CD4-positive, alpha-beta memory T cell (primary cell): ENCODE measurements at regions not wholly inside any gene's neighbourhood (a gene's known extent, or its start where the extent isn't known, plus 50 kb on each side); places are given as distances from the start of the nearest gene placed in this dataset.

Source experiments
- CTCF ChIA-PET: fragments of 350-600 bp; sonication (Branson Sonifier 250); formaldehyde crosslinking; loops from one replicate; lab custom pipeline; 2021; ENCODE audit warnings: inconsistent platforms; ENCODE audit not compliant: partially characterized antibody; lab: Charles Lee
- POLR2A ChIA-PET: fragments of 350-600 bp; sonication (Branson Sonifier 250); formaldehyde crosslinking; loops from one replicate; lab custom pipeline; 2021; ENCODE audit not compliant: partially characterized antibody; lab: Charles Lee
- DNase-seq, 5 donors: peaks; one replicate each; pipeline versions ENCODE4 v3.0.0 to v3.0.0-alpha.2; 2020 to 2022; ENCODE audit warnings: mixed read lengths in 1 of 5
- H3K27ac ChIP-seq: one replicate; pipeline ENCODE4 v1.7.0; 2013; ENCODE audit warnings: low read depth, low read length
- H3K27me3 ChIP-seq: 2 replicates; pipeline ENCODE4 v1.7.0; 2013; ENCODE audit warnings: mild to moderate bottlenecking, low read length, moderate library complexity; ENCODE audit not compliant: insufficient read depth
- H3K36me3 ChIP-seq: 2 replicates; pipeline ENCODE4 v1.7.0; 2013; ENCODE audit warnings: mild to moderate bottlenecking, low read length, moderate library complexity; ENCODE audit not compliant: insufficient read depth
- H3K4me1 ChIP-seq: 2 replicates; pipeline ENCODE4 v1.7.0; 2013; ENCODE audit warnings: mild to moderate bottlenecking, low read length, moderate library complexity; ENCODE audit not compliant: insufficient read depth
- H3K4me3 ChIP-seq, 2 donors: one replicate each; pipeline ENCODE4 v1.7.0; 2013; ENCODE audit warnings: low read length in 2 of 2, mild to moderate bottlenecking in 1 of 2
- H3K9me3 ChIP-seq, 2 donors: one replicate each; pipeline ENCODE4 v1.7.0; 2013; ENCODE audit warnings: low read length in 2 of 2, control low read depth in 1 of 2; ENCODE audit not compliant: control insufficient read depth in 1 of 2
- H3K27ac Mint-ChIP-seq, 7 donors: one replicate each; pipeline ENCODE4 v1.8.0; 2020 to 2021; ENCODE audit warnings: mixed read lengths in 7 of 7, mild to moderate bottlenecking in 6 of 7, inconsistent platforms in 3 of 7, moderate library complexity in 3 of 7
- H3K27me3 Mint-ChIP-seq, 2 donors: one replicate each; pipeline ENCODE4 v1.8.0; 2020 to 2021; ENCODE audit warnings: mixed read lengths in 2 of 2
- H3K36me3 Mint-ChIP-seq, 2 donors: one replicate each; pipeline ENCODE4 v1.8.0; 2020 to 2021; ENCODE audit warnings: mixed read lengths in 2 of 2, inconsistent platforms in 1 of 2, mild to moderate bottlenecking in 1 of 2
- H3K4me1 Mint-ChIP-seq, 4 donors: one replicate each; pipeline ENCODE4 v1.8.0; 2020 to 2021; ENCODE audit warnings: mixed read lengths in 4 of 4, mild to moderate bottlenecking in 1 of 4
- H3K4me3 Mint-ChIP-seq, 8 donors: one replicate each; pipeline ENCODE4 v1.8.0; 2020 to 2021; ENCODE audit warnings: mixed read lengths in 8 of 8, mild to moderate bottlenecking in 7 of 8, moderate library complexity in 6 of 8, inconsistent platforms in 3 of 8
- H3K9me3 Mint-ChIP-seq, 8 donors: one replicate each; pipeline ENCODE4 v1.8.0; 2020 to 2021; ENCODE audit warnings: mixed read lengths in 8 of 8, mild to moderate bottlenecking in 5 of 8, inconsistent platforms in 3 of 8, moderate library complexity in 1 of 8
- intact Hi-C: fragments of 100-400 bp; cut with micrococcal nuclease; formaldehyde crosslinking; loops from one replicate; pipeline ENCODE4 v1.15.1; 2023

GRCh38 chrY:19124609-19125008 lies 351.1 kb upstream of the HSFY2 start:
- Mint-ChIP-seq H3K4me3 (no peak overlapping the region), H3K27me3 (peaks cover 0 to 2% of the 10 kb centered on the region in 2 donors), H3K4me1 (no peaks in the 10 kb centered on the region), H3K9me3 (peaks cover 0 to 2% (median 0%) of the 10 kb centered on the region in 8 donors), H3K36me3 (no peaks in the 10 kb centered on the region), H3K27ac (no peak overlapping the region)
- Histone ChIP-seq H3K4me1 (no peaks in the 10 kb centered on the region), H3K4me3 (no peak overlapping the region), H3K27me3 (no peaks in the 10 kb centered on the region), H3K36me3 (no peaks in the 10 kb centered on the region), H3K9me3 (no peaks in the 10 kb centered on the region), H3K27ac (no peak overlapping the region)
- POLR2A ChIA-PET = no interaction called here
- intact Hi-C loops = no loop called here
- DNase-seq = no peak
- CTCF ChIA-PET = no interaction called here

- no peaks in the 10 kb centered on the region for H3K4me1 ChIP-seq
- Mint-ChIP-seq H3K9me3 (peaks cover 0 to 4% (median 0%) of the 10 kb centered on the region in 8 donors), H3K4me3 (no peak overlapping the region), H3K27ac (peak overlapping the region in 1 of 7 donors; percentile 35), H3K36me3 (no peaks in the 10 kb centered on the region), H3K27me3 (peaks cover 0 to 2% of the 10 kb centered on the region in 2 donors), H3K4me1 (no peaks in the 10 kb centered on the region)
- no peaks in the 10 kb centered on the region for H3K27me3 ChIP-seq
- H3K27ac ChIP-seq = no peak overlapping the region
- no peaks in the 10 kb centered on the region for H3K9me3 ChIP-seq
- H3K36me3 ChIP-seq = no peaks in the 10 kb centered on the region
- H3K4me3 ChIP-seq = no peak overlapping the region
- ChIA-PET POLR2A (no interaction called here), CTCF (no interaction called here)
- intact Hi-C loops = no loop called here
- DNase-seq = no peak
Measured at GRCh38 chrY:19122450-19122849, 348.9 kb upstream of the HSFY2 start.

GRCh38 chrY:19098349-19098748 lies 324.8 kb upstream of the HSFY2 start:
- CTCF ChIA-PET = no interaction called here
- H3K36me3 Mint-ChIP-seq = no peaks in the 10 kb centered on the region
- Histone ChIP-seq H3K27ac (no peak overlapping the region), H3K36me3 (no peaks in the 10 kb centered on the region), H3K4me1 (no peaks in the 10 kb centered on the region), H3K9me3 (no peaks in the 10 kb centered on the region), H3K4me3 (no peak overlapping the region), H3K27me3 (no peaks in the 10 kb centered on the region)
- H3K27ac Mint-ChIP-seq = no peak overlapping the region
- H3K4me3 Mint-ChIP-seq = no peak overlapping the region
- no peaks in the 10 kb centered on the region for H3K27me3 Mint-ChIP-seq
- DNase-seq = no peak
- no peaks in the 10 kb centered on the region for H3K9me3 Mint-ChIP-seq
- POLR2A ChIA-PET = no interaction called here
- intact Hi-C loops = no loop called here
- H3K4me1 Mint-ChIP-seq = no peaks in the 10 kb centered on the region

GRCh38 chrY:19095460-19095859 lies 321.9 kb upstream of the HSFY2 start:
- intact Hi-C loops = no loop called here
- H3K4me3 Mint-ChIP-seq = no peak overlapping the region
- Histone ChIP-seq H3K4me1 (no peaks in the 10 kb centered on the region), H3K27ac (no peak overlapping the region), H3K9me3 (no peaks in the 10 kb centered on the region), H3K4me3 (no peak overlapping the region), H3K36me3 (no peaks in the 10 kb centered on the region), H3K27me3 (no peaks in the 10 kb centered on the region)
- no peaks in the 10 kb centered on the region for H3K9me3 Mint-ChIP-seq
- H3K27ac Mint-ChIP-seq = no peak overlapping the region
- no peak for DNase-seq
- no peaks in the 10 kb centered on the region for H3K36me3 Mint-ChIP-seq
- ChIA-PET POLR2A (no interaction called here), CTCF (no interaction called here)
- H3K27me3 Mint-ChIP-seq = no peaks in the 10 kb centered on the region
- no peaks in the 10 kb centered on the region for H3K4me1 Mint-ChIP-seq

GRCh38 chrY:19083006-19083405 lies 309.5 kb upstream of the HSFY2 start:
- Histone ChIP-seq H3K9me3 (no peaks in the 10 kb centered on the region), H3K4me3 (no peak overlapping the region), H3K36me3 (no peaks in the 10 kb centered on the region), H3K4me1 (no peaks in the 10 kb centered on the region), H3K27ac (no peak overlapping the region), H3K27me3 (no peaks in the 10 kb centered on the region)
- Mint-ChIP-seq H3K27ac (no peak overlapping the region), H3K36me3 (no peaks in the 10 kb centered on the region), H3K27me3 (no peaks in the 10 kb centered on the region), H3K9me3 (peaks cover 0 to 3% (median 0%) of the 10 kb centered on the region in 8 donors), H3K4me3 (no peak overlapping the region), H3K4me1 (no peaks in the 10 kb centered on the region)
- intact Hi-C loops = no loop called here
- ChIA-PET POLR2A (no interaction called here), CTCF (no interaction called here)
- DNase-seq = no peak

- H3K27me3 ChIP-seq = no peaks in the 10 kb centered on the region
- Mint-ChIP-seq H3K27me3 (peaks cover 4% of the 10 kb centered on the region in 2 donors), H3K9me3 (no peaks in the 10 kb centered on the region), H3K4me1 (peaks cover 0 to 6% (median 3%) of the 10 kb centered on the region in 4 donors), H3K4me3 (peak overlapping the region in 2 of 8 donors; percentile 80 to 83), H3K36me3 (no peaks in the 10 kb centered on the region), H3K27ac (no peak overlapping the region)
- no peak for DNase-seq
- H3K36me3 ChIP-seq = no peaks in the 10 kb centered on the region
- no peak overlapping the region for H3K4me3 ChIP-seq
- no peak overlapping the region for H3K27ac ChIP-seq
- H3K4me1 ChIP-seq = no peaks in the 10 kb centered on the region
- no peaks in the 10 kb centered on the region for H3K9me3 ChIP-seq
- intact Hi-C loops = loop anchor here (10.0 kb wide), 1 partner anchor 157 kb away; no protein-coding TSS in a partner anchor
- ChIA-PET CTCF (no interaction called here), POLR2A (no interaction called here)
Measured at GRCh38 chrY:19077698-19078113, 304.2 kb upstream of the HSFY2 start.

- Mint-ChIP-seq H3K9me3 (no peaks in the 10 kb centered on the region), H3K27me3 (peaks cover 4% of the 10 kb centered on the region in 2 donors), H3K4me3 (peak overlapping the region in 2 of 8 donors; percentile 80 to 83), H3K36me3 (no peaks in the 10 kb centered on the region), H3K4me1 (peaks cover 0 to 6% (median 3%) of the 10 kb centered on the region in 4 donors), H3K27ac (no peak overlapping the region)
- peak in 1 of 5 donors; percentile 33 for DNase-seq
- no peaks in the 10 kb centered on the region for H3K36me3 ChIP-seq
- no peak overlapping the region for H3K4me3 ChIP-seq
- no peaks in the 10 kb centered on the region for H3K4me1 ChIP-seq
- CTCF ChIA-PET = interaction anchor here (0.6 kb wide), 1 partner anchor 207 kb away, joined by 3 read pairs; no protein-coding TSS in a partner anchor
- H3K9me3 ChIP-seq = no peaks in the 10 kb centered on the region
- no peaks in the 10 kb centered on the region for H3K27me3 ChIP-seq
- intact Hi-C loops = loop anchor here (10.0 kb wide), 1 partner anchor 158 kb away; no protein-coding TSS in a partner anchor
- no peak overlapping the region for H3K27ac ChIP-seq
- POLR2A ChIA-PET = no interaction called here
Measured at GRCh38 chrY:19076846-19077697, 303.5 kb upstream of the HSFY2 start.
